HepG2 (cell line): ENCODE measurements at regions not wholly inside any gene's neighbourhood (a gene's known extent, or its start where the extent isn't known, plus 50 kb on each side); places are given as distances from the start of the nearest gene placed in this dataset.

Experiments used
- ATAC-seq: fragments of 200-7000 bp; cut with Tn5 transposase; 3 replicates; pipeline ENCODE4 v1.9.1; 2020; ENCODE audit warnings: mild to moderate bottlenecking, moderate library complexity
- BruUV-seq: library from RNA; stranded (reverse); fragments of 400-500 nt; replicated peaks from 2 replicates; lab custom pipeline; 2021; lab: Mats Ljungman, UMichigan
- CTCF ChIA-PET: fragments of 300-600 bp; formaldehyde crosslinking; extraction: SDS; loops from one replicate; lab custom pipeline; 2021; ENCODE audit warnings: low total read pairs, inconsistent platforms, low intra/inter-chr PET ratio; lab: Yijun Ruan, JAX
- POLR2A ChIA-PET: fragments of 350-600 bp; sonication (Branson Sonifier 250); formaldehyde crosslinking; loops from one replicate; lab custom pipeline; 2020; ENCODE audit warnings: antibody characterized with exemption, inconsistent platforms; lab: Yijun Ruan, JAX
- DNase-seq: peaks from one replicate; pipeline ENCODE4 v3.0.0-alpha.2; 2015; ENCODE audit warnings: low spot score
- FAIRE-seq: peaks from 3 replicates; lab custom pipeline; 2011; peaks lifted over from hg19 to GRCh38; lab: Jason Lieb, UNC
- H2AFZ ChIP-seq: one replicate; pipeline ENCODE4 v1.6.1; 2011; ENCODE audit warnings: low read length, inconsistent platforms
- H3K27ac ChIP-seq: fragments of 300-600 bp; 3 replicates; pipeline ENCODE4 v1.8.0; 2011; ENCODE audit warnings: mixed run types, mild to moderate bottlenecking, mixed read lengths, low read length, inconsistent platforms; ENCODE audit not compliant: insufficient read depth; ENCODE audit errors: extremely low read length
- H3K27me3 ChIP-seq, 2 experiments: fragments of 200-600 bp in 1 of 2; 2 replicates in 1 of 2; 3 replicates in 1 of 2; pipeline versions ENCODE4 v1.6.0 to v1.8.0; 2011; ENCODE audit warnings: low read length in 2 of 2, mild to moderate bottlenecking in 2 of 2, moderate library complexity in 2 of 2, inconsistent platforms in 1 of 2; ENCODE audit not compliant: insufficient read depth in 2 of 2, control insufficient read depth in 1 of 2
- H3K36me3 ChIP-seq, 2 experiments: fragments of 200-600 bp in 1 of 2; replicated peaks in 1 of 2; 2 replicates in 1 of 2; 3 replicates in 1 of 2; pipeline versions ENCODE4 v1.5.1 to v1.8.0; 2011; ENCODE audit warnings: low read length in 2 of 2, inconsistent platforms in 1 of 2; ENCODE audit not compliant: insufficient read depth in 2 of 2, control insufficient read depth in 1 of 2
- H3K4me1 ChIP-seq: 2 replicates; pipeline ENCODE4 v1.5.1; 2012; ENCODE audit warnings: low read length, inconsistent platforms; ENCODE audit not compliant: insufficient read depth
- H3K4me2 ChIP-seq: 2 replicates; pipeline ENCODE4 v1.6.0; 2011; ENCODE audit warnings: low read depth, low read length, inconsistent platforms
- H3K4me3 ChIP-seq, 3 experiments: fragments of 200-600 bp in 1 of 3; sonication (generic), shearing (Covaris generic) in 1 of 3; replicated peaks in 1 of 3; 2 replicates each; pipeline ENCODE4 v1.5.1; 2011 to 2016; ENCODE audit warnings: low read length in 3 of 3, inconsistent platforms in 2 of 3, low read depth in 2 of 3, mild to moderate bottlenecking in 2 of 3, control low read depth in 1 of 3, mixed read lengths in 1 of 3; ENCODE audit not compliant: insufficient read depth in 1 of 3
- H3K79me2 ChIP-seq: one replicate; pipeline ENCODE4 v1.6.1; 2011; ENCODE audit warnings: low read length, inconsistent platforms; ENCODE audit not compliant: insufficient read depth
- H3K9ac ChIP-seq: 2 replicates; pipeline ENCODE4 v1.6.0; 2011; ENCODE audit warnings: mild to moderate bottlenecking, low read depth, low read length, inconsistent platforms; ENCODE audit not compliant: insufficient read depth
- H3K9me3 ChIP-seq: 2 replicates; pipeline ENCODE4 v1.5.1; 2012; ENCODE audit warnings: mild to moderate bottlenecking, low read length
- H4K20me1 ChIP-seq: 2 replicates; pipeline ENCODE4 v1.6.0; 2011; ENCODE audit warnings: inconsistent platforms, mild to moderate bottlenecking, low read length, moderate library complexity; ENCODE audit not compliant: insufficient read depth
- AGO1 ChIP-seq: fragments of 200-400 bp; formaldehyde crosslinking; IDR thresholded peaks from 2 replicates; pipeline ENCODE4 v1.6.1; 2017; ENCODE audit warnings: mild to moderate bottlenecking, low read depth, low read length, moderate library complexity; ENCODE audit not compliant: poor library complexity, severe bottlenecking
- CHCHD3 ChIP-seq: sonication (generic); formaldehyde crosslinking; IDR thresholded peaks from 2 replicates; pipeline ENCODE4 v1.8.0; 2022; ENCODE audit warnings: mild to moderate bottlenecking, missing genetic modification reagents, moderate library complexity
- DMAP1 ChIP-seq: IDR thresholded peaks from 2 replicates; pipeline ENCODE4 v1.6.1; 2016
- FOXP1 ChIP-seq, 2 experiments: fragments of 450-650 bp in 1 of 2; IDR thresholded peaks; 2 replicates each; pipeline ENCODE4 v1.6.1; 2017 to 2018; ENCODE audit warnings: antibody characterized with exemption in 1 of 2
- MTF1 ChIP-seq: sonication (generic); formaldehyde crosslinking; IDR thresholded peaks from 2 replicates; pipeline ENCODE4 v1.5.0; 2020; ENCODE audit warnings: missing genetic modification reagents
- POLR2A ChIP-seq, 2 experiments: IDR thresholded peaks; 2 replicates each; pipeline ENCODE4 v1.6.1; 2011; ENCODE audit warnings: low read depth in 2 of 2, low read length in 2 of 2, mild to moderate bottlenecking in 1 of 2, moderate library complexity in 1 of 2; ENCODE audit not compliant: insufficient read depth in 1 of 2
- SMAD3 ChIP-seq: sonication (generic); formaldehyde crosslinking; IDR thresholded peaks from 2 replicates; pipeline ENCODE4 v1.4.0; 2020; ENCODE audit warnings: missing genetic modification reagents
- STAT5B ChIP-seq: sonication (generic); formaldehyde crosslinking; IDR thresholded peaks from 2 replicates; pipeline ENCODE4 v1.4.0; 2020; ENCODE audit warnings: missing genetic modification reagents
- TBP ChIP-seq: sonication (generic); formaldehyde crosslinking; IDR thresholded peaks from 2 replicates; pipeline ENCODE4 v1.5.0; 2020; ENCODE audit warnings: missing genetic modification reagents
- ZBTB20 ChIP-seq: sonication (generic); formaldehyde crosslinking; IDR thresholded peaks from 2 replicates; pipeline ENCODE4 v1.8.1; 2023; ENCODE audit warnings: missing genetic modification reagents, low read depth, mild to moderate bottlenecking, borderline replicate concordance
- ZFAT ChIP-seq: sonication (generic); formaldehyde crosslinking; conservative IDR thresholded peaks from 2 replicates; pipeline ENCODE4 v1.8.1; 2023; ENCODE audit warnings: missing genetic modification reagents, inconsistent platforms
- ZFP41 ChIP-seq: sonication (generic); formaldehyde crosslinking; IDR thresholded peaks from 2 replicates; pipeline ENCODE4 v1.4.0; 2020; ENCODE audit warnings: mild to moderate bottlenecking, missing genetic modification reagents, borderline replicate concordance
- ZNF557 ChIP-seq: sonication (generic); formaldehyde crosslinking; IDR thresholded peaks from 2 replicates; pipeline ENCODE4 v1.4.0; 2020; ENCODE audit warnings: missing genetic modification reagents
- ZNF709 ChIP-seq: sonication (generic); formaldehyde crosslinking; IDR thresholded peaks from 2 replicates; pipeline ENCODE4 v1.5.0; 2020; ENCODE audit warnings: mild to moderate bottlenecking, missing genetic modification reagents
- ZNF713 ChIP-seq: sonication (generic); formaldehyde crosslinking; IDR thresholded peaks from 2 replicates; pipeline ENCODE4 v1.4.0; 2020; ENCODE audit warnings: mild to moderate bottlenecking, missing genetic modification reagents
- ZSCAN21 ChIP-seq: sonication (generic); formaldehyde crosslinking; IDR thresholded peaks from 2 replicates; pipeline ENCODE4 v1.8.0; 2022; ENCODE audit warnings: mild to moderate bottlenecking, missing genetic modification reagents, moderate library complexity, borderline replicate concordance
- WGBS: methylation state at CpG from one replicate; pipeline ENCODE4 v1.1.6; 2017; ENCODE audit warnings: low lambda C conversion rate; 5-methylcytosine and 5-hydroxymethylcytosine counted together
- in situ Hi-C: cut with HindIII; loops from 2 replicates; pipeline ENCODE4 v1.10.0; 2017; ENCODE audit warnings: low pct_unique_long_range_greater_than_20kb; ENCODE audit not compliant: extremely low pct_ligation_motif_present
- intact Hi-C: fragments of 100-400 bp; cut with micrococcal nuclease; formaldehyde crosslinking; loops from one replicate; pipeline ENCODE4 v1.10.0; 2022; ENCODE audit not compliant: unreplicated experiment

DNA sequence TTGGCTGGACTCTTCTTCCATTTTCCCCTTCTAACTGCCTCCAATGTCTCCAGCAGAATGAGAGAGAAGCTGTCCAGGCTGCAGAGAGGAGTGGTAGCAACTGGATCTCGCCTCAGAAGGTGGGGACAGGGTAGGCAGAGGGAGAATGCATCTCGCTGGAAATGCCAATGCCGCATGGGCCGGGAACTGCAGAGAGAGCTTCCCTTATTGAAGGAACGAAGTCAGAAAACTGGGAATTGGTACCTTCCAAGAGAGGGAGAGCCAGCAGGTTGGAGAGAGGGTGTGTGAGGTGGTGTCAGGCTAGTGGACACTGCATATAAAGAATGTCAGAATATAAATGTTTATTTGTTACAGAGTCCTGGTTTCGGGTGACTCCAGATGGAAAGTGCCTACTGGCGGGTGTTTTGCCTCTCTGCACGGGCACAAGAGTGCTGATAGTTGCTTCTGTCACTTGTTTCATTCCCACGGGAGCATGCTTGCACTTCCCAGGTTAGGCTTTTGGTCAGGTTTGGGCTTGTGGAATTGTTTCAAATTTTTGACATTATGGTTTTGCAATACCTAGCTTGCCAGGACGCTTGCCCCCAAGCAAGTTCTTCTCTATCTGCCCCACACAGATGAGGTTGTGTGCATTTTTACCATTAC lies 156.8 kb upstream of the STS start:
- CTCF ChIA-PET, result no interaction called here

DNA sequence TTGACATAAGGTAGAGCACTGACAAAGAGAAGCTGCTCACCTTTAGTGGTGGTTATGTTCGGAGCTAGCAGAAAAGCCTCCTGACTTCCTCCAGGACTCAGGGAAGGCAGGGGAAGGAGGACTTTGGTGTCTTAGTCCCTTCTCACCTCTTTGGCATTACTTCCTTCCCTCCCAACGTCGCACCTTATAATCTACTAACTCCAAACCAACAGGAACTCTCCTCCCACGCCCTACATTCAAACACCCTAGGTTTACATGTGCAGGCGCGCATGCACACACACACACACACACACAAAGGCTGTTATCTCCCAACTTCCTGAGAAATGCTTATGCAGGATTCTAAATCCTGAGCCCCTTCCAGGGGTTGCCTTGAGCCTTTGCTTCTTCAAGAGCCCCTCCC lies 157.7 kb upstream of the STS start:
- in situ Hi-C loops (no loop called here), intact Hi-C loops (no loop called here)
- no peak overlapping the region for H3K27ac ChIP-seq
- DNase-seq, result no peak
- no peaks in the 10 kb centered on the region for H4K20me1 ChIP-seq
- no peaks in the 10 kb centered on the region for H3K79me2 ChIP-seq
- ChIA-PET CTCF (no interaction called here), POLR2A (no interaction called here)
- no peaks in the 10 kb centered on the region for H3K36me3 ChIP-seq
- H2AFZ ChIP-seq, result no peak overlapping the region
- no peak overlapping the region for H3K4me3 ChIP-seq
- no peak overlapping the region for H3K4me2 ChIP-seq
- BruUV-seq, result no TSS peak
- FAIRE-seq, result no peak
- no peak overlapping the region for H3K9ac ChIP-seq
- no peak for ATAC-seq
- H3K9me3 ChIP-seq, result peaks cover 11% of the 10 kb centered on the region
- H3K4me1 ChIP-seq, result peaks cover 25% of the 10 kb centered on the region
- 94% methylated on average over 6 of the region's 6 CpGs for WGBS
- no peaks in the 10 kb centered on the region for H3K27me3 ChIP-seq
- no peak for TF ChIP-seq ZNF713 (CRISPR knock-in tag)
- TF ChIP-seq POLR2A (IDR thresholded peaks at IDR 0.05; ENCODE audit: insufficient read depth in 1 of 2, low read depth in 2 of 2, low read length in 2 of 2), result no peak
- no peak for TF ChIP-seq SMAD3 (CRISPR knock-in tag)
- TF ChIP-seq FOXP1 (IDR thresholded peaks at IDR 0.05), result no peak
- no peak for TF ChIP-seq FOXP1 (CRISPR knock-in tag; IDR thresholded peaks at IDR 0.05)
- no peak for TF ChIP-seq ZNF709 (CRISPR knock-in tag)
- TF ChIP-seq ZFP41 (CRISPR knock-in tag), result no peak
- no peak for TF ChIP-seq CHCHD3 (CRISPR knock-in tag)
- TF ChIP-seq ZSCAN21 (CRISPR knock-in tag), result no peak
- no peak for TF ChIP-seq AGO1

More for the DNA sequence above, 156.8 kb upstream of the STS start:
- H3K27me3 ChIP-seq, result no peaks in the 10 kb centered on the region
- TF ChIP-seq ZFAT (no peak), MTF1 (CRISPR knock-in tag) (no peak), TBP (no peak), STAT5B (CRISPR knock-in tag) (no peak), ZNF557 (no peak), ZBTB20 (CRISPR knock-in tag) (no peak), DMAP1 (CRISPR knock-in tag) (no peak)
- H3K9me3 ChIP-seq, result peaks cover 16% of the 10 kb centered on the region
- no peak overlapping the region for H2AFZ ChIP-seq
- POLR2A ChIA-PET, result no interaction called here
- H4K20me1 ChIP-seq, result no peaks in the 10 kb centered on the region
- no peaks in the 10 kb centered on the region for H3K36me3 ChIP-seq
- no peak overlapping the region for H3K27ac ChIP-seq
- DNase-seq (no peak), ATAC-seq (no peak), FAIRE-seq (no peak)
- no TSS peak for BruUV-seq
- H3K4me2 ChIP-seq, result no peak overlapping the region
- H3K79me2 ChIP-seq, result no peaks in the 10 kb centered on the region
- peaks cover 18% of the 10 kb centered on the region for H3K4me1 ChIP-seq
- intact Hi-C loops (no loop called here), in situ Hi-C loops (no loop called here)
- H3K4me3 ChIP-seq, result no peak overlapping the region
- 94% methylated on average over 7 of the region's 10 CpGs for WGBS
- H3K9ac ChIP-seq, result no peak overlapping the region
